Gastrocnemius medialis (tissue), 4 donors: ENCODE measurements at regions not wholly inside any gene's neighbourhood (a gene's known extent, or its start where the extent isn't known, plus 50 kb on each side); places are given as distances from the start of the nearest gene placed in this dataset.

Experiments
- POLR2A ChIP-seq, 2 donors: fragments of 450-650 bp; IDR thresholded peaks; one replicate each; pipeline ENCODE4 v1.6.1; 2017; ENCODE audit warnings: antibody characterized with exemption in 2 of 2, mild to moderate bottlenecking in 2 of 2, moderate library complexity in 2 of 2
- TF ChIP-seq, protein P1 (sequence below), 5 experiments: fragments of 450-650 bp in 3 of 5; fragments of 200-600 bp in 2 of 5; sonication (generic) in 2 of 5; IDR thresholded peaks in 4 of 5; conservative IDR thresholded peaks in 1 of 5; 1 replicate in 4 of 5; 2 replicates in 1 of 5; pipeline ENCODE4 v1.5.1; 2016 to 2019; ENCODE audit warnings: antibody characterized with exemption in 5 of 5, mild to moderate bottlenecking in 3 of 5, moderate library complexity in 3 of 5

DNA sequence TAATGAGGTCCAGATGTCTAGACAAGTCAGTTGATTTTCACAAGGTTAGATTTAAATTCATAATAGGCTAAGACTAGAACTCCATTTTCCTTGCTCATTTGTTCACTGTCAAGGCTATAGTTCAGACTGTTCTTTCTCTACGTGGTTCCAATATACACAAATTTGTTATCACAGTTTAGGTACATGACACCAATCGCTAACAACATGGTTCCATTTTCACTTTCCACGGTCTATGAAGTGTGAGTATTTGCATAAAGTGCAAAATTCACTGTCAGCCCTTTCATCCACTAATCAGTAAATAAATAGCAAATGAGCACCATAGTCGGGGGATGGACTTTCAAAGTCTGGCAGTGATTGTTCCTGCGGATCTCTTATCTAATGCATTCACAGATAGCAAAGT, 315.7 kb upstream of the SPOCK3 start:
- TF ChIP-seq, protein P1, sequence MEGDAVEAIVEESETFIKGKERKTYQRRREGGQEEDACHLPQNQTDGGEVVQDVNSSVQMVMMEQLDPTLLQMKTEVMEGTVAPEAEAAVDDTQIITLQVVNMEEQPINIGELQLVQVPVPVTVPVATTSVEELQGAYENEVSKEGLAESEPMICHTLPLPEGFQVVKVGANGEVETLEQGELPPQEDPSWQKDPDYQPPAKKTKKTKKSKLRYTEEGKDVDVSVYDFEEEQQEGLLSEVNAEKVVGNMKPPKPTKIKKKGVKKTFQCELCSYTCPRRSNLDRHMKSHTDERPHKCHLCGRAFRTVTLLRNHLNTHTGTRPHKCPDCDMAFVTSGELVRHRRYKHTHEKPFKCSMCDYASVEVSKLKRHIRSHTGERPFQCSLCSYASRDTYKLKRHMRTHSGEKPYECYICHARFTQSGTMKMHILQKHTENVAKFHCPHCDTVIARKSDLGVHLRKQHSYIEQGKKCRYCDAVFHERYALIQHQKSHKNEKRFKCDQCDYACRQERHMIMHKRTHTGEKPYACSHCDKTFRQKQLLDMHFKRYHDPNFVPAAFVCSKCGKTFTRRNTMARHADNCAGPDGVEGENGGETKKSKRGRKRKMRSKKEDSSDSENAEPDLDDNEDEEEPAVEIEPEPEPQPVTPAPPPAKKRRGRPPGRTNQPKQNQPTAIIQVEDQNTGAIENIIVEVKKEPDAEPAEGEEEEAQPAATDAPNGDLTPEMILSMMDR (IDR thresholded peaks at IDR 0.05 in 4 of 5, conservative IDR thresholded peaks at IDR 0.05 in 1 of 5), result no peak
- no peak for TF ChIP-seq POLR2A (IDR thresholded peaks at IDR 0.05)
